ENCODE measurements at regions not wholly inside any gene's neighbourhood (a gene's known extent, or its start where the extent isn't known, plus 50 kb on each side); places are given as distances from the start of the nearest gene placed in this dataset.

DNA sequence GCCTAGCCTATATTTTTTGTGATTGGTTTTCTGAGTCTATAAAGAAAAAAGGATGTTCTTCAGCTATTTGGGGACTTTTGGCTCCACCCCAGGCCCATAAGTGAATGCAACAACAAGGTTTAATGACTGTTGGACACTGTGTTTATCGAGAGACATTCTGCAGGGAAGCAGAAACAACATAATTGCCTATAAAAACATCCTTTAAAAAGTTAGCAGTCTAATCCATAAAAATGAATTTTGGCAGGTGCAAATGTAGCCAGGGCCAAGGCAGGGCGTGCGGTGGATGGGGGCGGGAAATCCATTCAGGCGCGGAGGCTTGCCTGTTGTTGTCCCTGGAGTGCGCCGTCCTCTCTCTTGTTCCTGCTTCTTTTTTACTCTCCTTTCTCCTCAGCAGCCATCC, 99.3 kb downstream of the PAX1 start:
- Histone ChIP-seq H3F3A (ENCODE audit: insufficient read depth) (no peaks in the 10 kb centered on the region), H2AFZ (ENCODE audit: low read depth, low read length, severe bottlenecking) (no peak overlapping the region), H4K20me1 (ENCODE audit: low read depth, low read length) (no peaks in the 10 kb centered on the region), H3K9me2 (replicated peaks; ENCODE audit: insufficient read depth, low read length) (no peaks in the 10 kb centered on the region), H3K79me2 (ENCODE audit: insufficient read depth, low read length) (no peaks in the 10 kb centered on the region), H3K4me2 (ENCODE audit: low read depth, low read length, poor library complexity, severe bottlenecking) (no peak overlapping the region), H3K27ac (ENCODE audit: low read depth, low read length) (no peak overlapping the region), H3K9me3 (ENCODE audit: insufficient read depth, low read length) (no peaks in the 10 kb centered on the region), H3K4me3 (ENCODE audit: insufficient read depth, low read length, poor library complexity, severe bottlenecking) (no peak overlapping the region), H3K36me3 (ENCODE audit: low read length) (no peaks in the 10 kb centered on the region), H3K27me3 (ENCODE audit: low read length) (no peaks in the 10 kb centered on the region), H3K9ac (ENCODE audit: low read length) (no peak overlapping the region)
- TF ChIP-seq, protein P1, sequence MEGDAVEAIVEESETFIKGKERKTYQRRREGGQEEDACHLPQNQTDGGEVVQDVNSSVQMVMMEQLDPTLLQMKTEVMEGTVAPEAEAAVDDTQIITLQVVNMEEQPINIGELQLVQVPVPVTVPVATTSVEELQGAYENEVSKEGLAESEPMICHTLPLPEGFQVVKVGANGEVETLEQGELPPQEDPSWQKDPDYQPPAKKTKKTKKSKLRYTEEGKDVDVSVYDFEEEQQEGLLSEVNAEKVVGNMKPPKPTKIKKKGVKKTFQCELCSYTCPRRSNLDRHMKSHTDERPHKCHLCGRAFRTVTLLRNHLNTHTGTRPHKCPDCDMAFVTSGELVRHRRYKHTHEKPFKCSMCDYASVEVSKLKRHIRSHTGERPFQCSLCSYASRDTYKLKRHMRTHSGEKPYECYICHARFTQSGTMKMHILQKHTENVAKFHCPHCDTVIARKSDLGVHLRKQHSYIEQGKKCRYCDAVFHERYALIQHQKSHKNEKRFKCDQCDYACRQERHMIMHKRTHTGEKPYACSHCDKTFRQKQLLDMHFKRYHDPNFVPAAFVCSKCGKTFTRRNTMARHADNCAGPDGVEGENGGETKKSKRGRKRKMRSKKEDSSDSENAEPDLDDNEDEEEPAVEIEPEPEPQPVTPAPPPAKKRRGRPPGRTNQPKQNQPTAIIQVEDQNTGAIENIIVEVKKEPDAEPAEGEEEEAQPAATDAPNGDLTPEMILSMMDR (IDR thresholded peaks at IDR 0.05; ENCODE audit: insufficient read depth, low read length, poor library complexity, severe bottlenecking) = no peak
- TF ChIP-seq EZH2phosphoT487 (conservative IDR thresholded peaks at IDR 0.05; ENCODE audit: low read length) = no peak

DNA sequence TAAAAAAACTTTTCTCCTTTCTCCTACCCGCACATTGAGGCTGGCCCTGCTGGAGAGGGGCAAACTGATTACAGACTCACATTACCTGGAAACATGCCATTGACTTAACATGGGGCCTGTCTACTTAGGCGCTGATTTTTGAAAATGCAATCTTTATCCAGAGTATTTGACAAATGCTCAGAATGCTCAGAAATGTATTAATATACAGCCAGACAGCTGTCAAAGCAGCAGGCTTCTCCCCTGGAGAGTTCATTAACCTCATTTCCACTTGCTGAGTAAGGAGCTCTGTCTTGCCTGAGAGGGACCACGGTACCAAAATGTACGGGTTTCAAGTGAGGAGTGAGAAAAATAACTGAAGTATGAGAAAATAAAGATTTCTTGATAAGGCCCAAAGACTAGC, 95.7 kb downstream of the PAX1 start:
- TF ChIP-seq EZH2phosphoT487 (conservative IDR thresholded peaks at IDR 0.05; ENCODE audit: low read length) = no peak
- TF ChIP-seq, protein P1 (IDR thresholded peaks at IDR 0.05; ENCODE audit: insufficient read depth, low read length, poor library complexity, severe bottlenecking) = no peak
- no peaks in the 10 kb centered on the region for H3F3A ChIP-seq (ENCODE audit: insufficient read depth)

DNA sequence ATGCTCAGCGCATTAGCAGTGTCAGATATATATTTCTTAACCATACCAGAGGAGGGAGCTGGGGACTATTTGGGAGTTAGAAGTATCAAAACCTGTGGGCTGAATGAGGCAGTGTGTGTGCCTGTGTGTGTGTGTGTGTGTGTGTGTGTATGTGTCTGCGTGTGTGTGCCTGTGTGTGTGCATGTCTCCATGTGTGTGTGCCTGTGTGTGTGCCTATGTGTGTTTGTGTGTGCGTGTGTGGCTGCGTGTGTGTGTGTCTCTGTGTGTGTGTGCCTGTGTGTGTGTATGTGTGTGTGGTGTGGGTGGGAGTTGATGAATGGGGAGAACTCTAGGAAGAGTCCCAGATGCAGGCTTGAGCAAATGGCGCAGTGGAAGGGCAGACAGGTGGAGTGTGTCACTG, 92.9 kb downstream of the PAX1 start:
- Histone ChIP-seq H3K9me2 (replicated peaks; ENCODE audit: insufficient read depth, low read length) (no peaks in the 10 kb centered on the region), H3K4me3 (ENCODE audit: insufficient read depth, low read length, poor library complexity, severe bottlenecking) (no peak overlapping the region), H3K9ac (ENCODE audit: low read length) (no peak overlapping the region), H3F3A (ENCODE audit: insufficient read depth) (no peaks in the 10 kb centered on the region), H3K79me2 (ENCODE audit: insufficient read depth, low read length) (no peaks in the 10 kb centered on the region), H3K27me3 (ENCODE audit: low read length) (no peaks in the 10 kb centered on the region), H3K27ac (ENCODE audit: low read depth, low read length) (no peak overlapping the region), H3K4me2 (ENCODE audit: low read depth, low read length, poor library complexity, severe bottlenecking) (no peak overlapping the region), H2AFZ (ENCODE audit: low read depth, low read length, severe bottlenecking) (no peak overlapping the region), H4K20me1 (ENCODE audit: low read depth, low read length) (no peaks in the 10 kb centered on the region), H3K9me3 (ENCODE audit: insufficient read depth, low read length) (no peaks in the 10 kb centered on the region), H3K36me3 (ENCODE audit: low read length) (no peaks in the 10 kb centered on the region)
- TF ChIP-seq, protein P1 (IDR thresholded peaks at IDR 0.05; ENCODE audit: insufficient read depth, low read length, poor library complexity, severe bottlenecking) = no peak
- TF ChIP-seq EZH2phosphoT487 (conservative IDR thresholded peaks at IDR 0.05; ENCODE audit: low read length) = no peak

More for the DNA sequence above, 95.7 kb downstream of the PAX1 start:
- no peak overlapping the region for H2AFZ ChIP-seq (ENCODE audit: low read depth, low read length, severe bottlenecking)
- no peaks in the 10 kb centered on the region for H3K9me2 ChIP-seq (replicated peaks; ENCODE audit: insufficient read depth, low read length)
- no peaks in the 10 kb centered on the region for H4K20me1 ChIP-seq (ENCODE audit: low read depth, low read length)
- H3K4me2 ChIP-seq (ENCODE audit: low read depth, low read length, poor library complexity, severe bottlenecking) = no peak overlapping the region
- H3K4me3 ChIP-seq (ENCODE audit: insufficient read depth, low read length, poor library complexity, severe bottlenecking) = no peak overlapping the region
- H3K79me2 ChIP-seq (ENCODE audit: insufficient read depth, low read length) = no peaks in the 10 kb centered on the region
- H3K9me3 ChIP-seq (ENCODE audit: insufficient read depth, low read length) = no peaks in the 10 kb centered on the region
- H3K27ac ChIP-seq (ENCODE audit: low read depth, low read length) = no peak overlapping the region
- no peaks in the 10 kb centered on the region for H3K27me3 ChIP-seq (ENCODE audit: low read length)
- H3K36me3 ChIP-seq (ENCODE audit: low read length) = no peaks in the 10 kb centered on the region
- H3K9ac ChIP-seq (ENCODE audit: low read length) = no peak overlapping the region
